ENCODE measurements at regions not wholly inside any gene's neighbourhood (a gene's known extent, or its start where the extent isn't known, plus 50 kb on each side); places are given as distances from the start of the nearest gene placed in this dataset.
"Not testable (repeated sequence)": the region's sequence is repeated elsewhere in the genome, so short reads cannot be mapped to it uniquely, and the experiment has no call there.

- no peak for FAIRE-seq
- no peak for DNase-seq (ENCODE audit: low spot score in 2 of 2)
Measured at GRCh38 chrY:7815921-7816320, 904.4 kb upstream of the AMELY start.

DNA sequence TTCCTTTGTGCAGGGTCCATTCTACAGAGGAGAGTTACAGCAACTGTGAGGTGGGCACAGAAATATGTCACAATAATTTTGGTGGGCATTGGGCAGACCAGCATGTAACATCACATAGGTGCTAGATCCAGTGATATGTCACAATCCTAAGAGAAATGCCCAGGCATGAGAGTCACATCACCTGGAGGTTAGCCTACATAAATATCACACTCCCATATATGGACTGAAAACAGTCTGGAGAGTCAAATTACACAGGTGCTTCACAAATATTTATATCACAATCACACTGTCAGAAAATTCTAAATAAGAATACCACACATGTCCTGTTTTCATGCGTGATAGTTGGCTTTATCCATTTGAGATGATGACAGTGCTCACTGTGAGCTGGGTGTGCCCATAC, 903.7 kb upstream of the AMELY start:
- FAIRE-seq = no peak
- no peak for DNase-seq (ENCODE audit: low spot score in 2 of 2)

- DNase-seq (ENCODE audit: low spot score in 2 of 2) (no peak), FAIRE-seq (no peak)
Measured at GRCh38 chrY:7814361-7814760, 902.8 kb upstream of the AMELY start.

DNA sequence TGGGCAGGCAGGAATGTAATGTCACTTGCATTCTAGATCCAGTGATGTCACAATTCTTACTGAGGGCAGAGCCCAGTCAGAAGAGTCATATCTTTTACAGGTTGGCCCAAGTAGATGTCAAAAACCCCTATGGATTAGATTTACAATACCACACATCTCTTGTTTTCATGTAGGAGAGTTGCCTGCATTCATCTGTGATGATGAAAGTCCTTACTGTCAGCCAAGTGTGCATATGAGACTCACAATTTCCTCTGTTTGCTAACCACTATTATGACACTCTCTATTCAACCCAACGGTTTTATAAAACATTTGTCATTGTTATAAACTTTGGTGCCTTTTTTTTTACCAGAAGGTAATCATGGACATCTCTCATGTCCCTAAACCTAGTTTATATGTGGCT, 898.8 kb upstream of the AMELY start:
- DNase-seq (ENCODE audit: low spot score in 2 of 2) = no peak

DNA sequence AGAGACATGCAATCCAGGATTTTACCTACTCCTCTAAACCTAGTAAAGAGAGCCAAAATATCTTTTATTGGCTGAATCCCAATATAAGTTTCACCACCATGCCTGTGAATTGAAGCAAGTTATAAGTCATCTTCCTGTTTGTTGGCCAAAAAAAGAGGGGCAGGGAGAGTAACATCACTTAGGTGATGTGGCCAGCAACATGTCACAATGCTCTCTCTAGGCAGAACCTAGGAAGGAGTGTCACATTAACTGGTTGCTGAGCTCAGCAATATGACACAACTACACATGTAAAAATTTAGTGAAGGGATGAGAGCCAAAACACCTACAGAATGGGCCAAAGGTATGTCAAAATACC, 895.9 kb upstream of the AMELY start:
- DNase-seq (ENCODE audit: low spot score in 2 of 2) (no peak), FAIRE-seq (no peak)

More for the DNA sequence above, 898.8 kb upstream of the AMELY start:
- no peak for FAIRE-seq

DNA sequence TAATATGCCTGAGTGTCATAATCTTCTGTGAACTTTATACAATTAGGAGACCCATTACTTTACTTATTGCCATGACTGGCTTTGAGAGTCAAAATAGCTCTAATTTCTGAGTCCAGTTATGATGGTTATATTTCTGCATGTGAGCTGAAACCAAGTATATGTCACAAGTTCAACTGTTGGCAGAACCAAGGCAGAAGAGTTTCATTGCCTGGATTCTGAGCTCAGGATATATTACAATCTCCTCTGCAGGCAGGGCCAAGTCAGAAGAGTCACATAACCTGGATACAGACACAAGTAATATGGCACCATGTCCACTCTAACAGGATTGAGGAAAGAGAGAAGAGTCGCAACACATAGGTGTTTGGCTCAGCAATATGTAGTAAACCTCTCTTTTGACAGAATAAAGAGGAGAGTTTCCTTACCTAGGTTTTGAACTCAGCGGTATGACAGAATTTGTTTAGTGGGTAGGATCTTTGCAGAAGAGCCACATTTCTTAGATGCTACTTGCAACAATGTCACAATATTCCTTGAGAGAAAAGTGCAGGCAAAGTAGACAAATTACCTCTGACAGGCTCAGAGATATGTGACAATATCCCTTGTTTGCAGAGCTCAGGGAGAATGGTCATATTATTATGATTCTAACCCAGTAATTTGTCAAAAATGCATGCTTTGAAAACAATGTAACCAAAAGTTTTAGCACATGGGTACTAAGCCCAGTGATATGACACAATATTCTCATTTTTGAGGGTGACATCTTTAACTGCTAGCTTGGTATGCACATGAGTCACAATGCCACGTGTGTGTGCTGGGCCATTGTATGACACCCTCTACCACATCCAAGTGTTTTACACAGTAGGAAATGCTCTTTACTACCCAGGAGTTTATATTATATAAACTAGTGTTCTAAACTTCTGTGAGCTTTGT, 895.3 kb upstream of the AMELY start:
- FAIRE-seq (no peak), DNase-seq (ENCODE audit: low spot score in 2 of 2) (no peak)

GRCh38 chrY:7805624-7806023, 894.1 kb upstream of the AMELY start:
- DNase-seq (ENCODE audit: low spot score in 2 of 2) (no peak), FAIRE-seq (no peak)

- FAIRE-seq = no peak
- no peak for DNase-seq (ENCODE audit: low spot score in 2 of 2)
Measured at GRCh38 chrY:7803737-7804136, 892.2 kb upstream of the AMELY start.

DNA sequence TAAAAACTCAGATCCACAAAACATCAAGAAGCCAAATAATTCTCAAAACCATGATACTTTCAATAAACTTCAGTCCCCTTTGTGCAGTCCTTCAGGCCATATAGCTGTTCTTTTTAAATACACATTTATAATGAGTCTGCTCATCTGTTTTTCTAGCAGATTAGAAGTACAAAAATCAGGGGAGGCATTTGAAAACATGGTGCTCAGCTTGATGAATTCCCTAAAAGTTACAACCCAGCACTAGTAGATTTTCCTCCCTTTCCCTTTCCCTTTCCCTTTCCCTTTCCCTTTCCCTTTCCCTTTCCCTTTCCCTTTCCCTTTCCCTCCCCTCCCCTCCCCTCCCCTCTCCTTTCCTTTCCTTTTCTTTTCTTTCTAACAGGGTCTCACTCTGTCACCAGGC, 884.6 kb upstream of the AMELY start:
- FAIRE-seq = no peak

GRCh38 chrY:7794441-7794840, 882.9 kb upstream of the AMELY start:
- no peak for FAIRE-seq
- no peak for DNase-seq (ENCODE audit: low spot score in 2 of 2)

More for the DNA sequence above, 884.6 kb upstream of the AMELY start:
- no peak for DNase-seq (ENCODE audit: low spot score in 2 of 2)

- FAIRE-seq (no peak), DNase-seq (ENCODE audit: low spot score in 2 of 2) (no peak)
Measured at GRCh38 chrY:7793989-7794388, 882.4 kb upstream of the AMELY start.

DNA sequence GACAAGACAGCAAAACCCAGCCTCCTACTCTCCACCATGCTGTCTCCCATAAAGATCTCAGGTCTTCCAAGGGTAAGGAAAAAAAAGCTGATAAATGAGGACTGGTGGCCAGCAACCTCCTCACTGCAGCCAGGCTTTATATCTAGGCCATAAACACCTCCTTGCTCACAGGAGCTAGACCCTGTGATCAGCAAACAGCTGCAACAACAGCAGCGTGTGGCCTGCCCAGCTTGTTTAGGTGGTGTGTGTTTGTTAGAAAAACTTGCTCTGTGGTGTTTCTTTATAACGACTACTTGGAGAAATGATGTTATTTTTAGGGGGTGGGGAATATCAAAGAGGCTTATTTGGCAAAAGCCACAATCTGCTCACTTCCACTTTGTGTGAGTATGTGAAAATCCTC, 880.9 kb upstream of the AMELY start:
- FAIRE-seq = no peak

GRCh38 chrY:7781501-7781900, 869.9 kb upstream of the AMELY start:
- FAIRE-seq = no peak
- DNase-seq (ENCODE audit: low spot score in 2 of 2) = no peak

More for the DNA sequence above, 880.9 kb upstream of the AMELY start:
- no peak for DNase-seq (ENCODE audit: low spot score in 2 of 2)

DNA sequence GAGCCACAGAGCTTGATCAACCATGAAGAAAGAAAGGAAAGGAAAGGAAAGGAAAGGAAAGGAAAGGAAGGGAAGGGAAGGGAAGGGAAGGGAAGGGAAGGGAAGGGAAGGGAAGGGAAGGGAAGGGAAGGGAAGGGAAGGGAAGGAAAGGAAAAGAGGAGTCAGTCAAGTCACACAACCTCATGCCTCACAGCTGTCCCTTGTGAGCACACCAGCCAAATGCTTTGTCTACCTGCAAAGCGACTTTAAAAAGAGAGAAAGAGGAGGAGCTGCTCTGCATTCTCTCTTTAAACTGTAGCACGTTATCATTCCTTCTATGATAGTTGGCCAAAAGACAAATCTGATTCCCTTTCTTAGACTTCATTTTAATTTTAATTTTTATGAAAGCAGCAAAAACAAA, 863.9 kb upstream of the AMELY start:
- FAIRE-seq; DNase-seq (ENCODE audit: low spot score in 2 of 2): not testable (repeated sequence)

- DNase-seq (ENCODE audit: low spot score in 2 of 2) (no peak), FAIRE-seq (no peak)
Measured at GRCh38 chrY:7771771-7772170, 860.2 kb upstream of the AMELY start.

GRCh38 chrY:7769790-7770375, 858.3 kb upstream of the AMELY start:
- DNase-seq (ENCODE audit: low spot score in 2 of 2) (no peak), FAIRE-seq (no peak)

- FAIRE-seq = no peak
- no peak for DNase-seq (ENCODE audit: low spot score in 2 of 2)
Measured at GRCh38 chrY:7768901-7769300, 857.3 kb upstream of the AMELY start.

- FAIRE-seq = no peak
- DNase-seq (ENCODE audit: low spot score in 2 of 2) = no peak
Measured at GRCh38 chrY:7753711-7754110, 842.2 kb upstream of the AMELY start.

DNA sequence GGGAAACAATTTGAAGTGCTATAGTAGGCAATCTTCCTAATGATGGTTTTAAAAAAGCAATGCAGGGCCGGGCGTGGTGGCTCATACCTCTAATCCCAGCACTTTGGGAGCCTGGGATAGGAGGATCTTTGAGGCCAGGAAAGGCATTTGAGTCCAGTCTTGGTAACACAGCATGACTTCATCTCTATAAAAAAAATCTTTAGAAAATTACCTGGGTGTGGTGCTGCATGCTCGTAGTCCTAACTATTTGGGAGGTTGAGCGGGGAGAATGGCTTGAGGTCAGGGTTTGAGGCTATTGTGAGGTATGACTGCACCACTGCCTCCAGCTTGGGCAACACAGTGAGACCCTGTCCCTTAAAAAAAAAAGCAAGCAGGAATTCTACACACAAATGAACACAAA, 835.2 kb upstream of the AMELY start:
- no peak for FAIRE-seq

GRCh38 chrY:7745581-7745901, 834.0 kb upstream of the AMELY start:
- FAIRE-seq = no peak

More for the DNA sequence above, 835.2 kb upstream of the AMELY start:
- DNase-seq (ENCODE audit: low spot score in 2 of 2) = no peak

GRCh38 chrY:7744691-7745580, 833.4 kb upstream of the AMELY start:
- no peak for DNase-seq (ENCODE audit: low spot score in 2 of 2)
- no peak for FAIRE-seq

More at GRCh38 chrY:7745581-7745901, 834.0 kb upstream of the AMELY start:
- no peak for DNase-seq (ENCODE audit: low spot score in 2 of 2)

All from frontal cortex (tissue), 3 donors.